WERI-Rb-1 (cell line): ENCODE measurements at regions not wholly inside any gene's neighbourhood (a gene's known extent, or its start where the extent isn't known, plus 50 kb on each side); places are given as distances from the start of the nearest gene placed in this dataset.

Experiments used
- DNase-seq: peaks from one replicate; pipeline ENCODE4 v3.0.0-alpha.2; 2020
- H3K27ac ChIP-seq: fragments of 250-450 bp; sonication (Bioruptor Pico); 2 replicates; pipeline ENCODE4 v1.5.1; 2020; ENCODE audit warnings: mild to moderate bottlenecking, moderate library complexity
- H3K27me3 ChIP-seq: fragments of 250-450 bp; sonication (Bioruptor Pico); 2 replicates; pipeline ENCODE4 v1.5.1; 2021; ENCODE audit warnings: mild to moderate bottlenecking, low read depth, moderate library complexity; ENCODE audit not compliant: insufficient read depth, severe bottlenecking
- H3K36me3 ChIP-seq: fragments of 250-450 bp; sonication (Bioruptor Pico); 2 replicates; pipeline ENCODE4 v1.5.1; 2020; ENCODE audit warnings: mild to moderate bottlenecking, moderate library complexity
- H3K4me3 ChIP-seq: 2 replicates; pipeline ENCODE4 v1.5.1; 2011; ENCODE audit warnings: low read depth, mild to moderate bottlenecking, control low read depth, low read length
- H3K9me3 ChIP-seq: fragments of 250-450 bp; sonication (Bioruptor Pico); 2 replicates; pipeline ENCODE4 v1.5.1; 2021; ENCODE audit warnings: mild to moderate bottlenecking, moderate library complexity; ENCODE audit not compliant: severe bottlenecking
- CTCF ChIP-seq: IDR thresholded peaks from 2 replicates; pipeline ENCODE4 v1.5.1; 2011; ENCODE audit warnings: low read depth, mild to moderate bottlenecking, control low read depth, inconsistent platforms, low read length

- no peak for TF ChIP-seq CTCF
- H3K27me3 ChIP-seq: no peaks in the 10 kb centered on the region
These were observed 180.0 kb downstream of the ETS2 start for GRCh38 chr21:38985568-38986378.

DNA sequence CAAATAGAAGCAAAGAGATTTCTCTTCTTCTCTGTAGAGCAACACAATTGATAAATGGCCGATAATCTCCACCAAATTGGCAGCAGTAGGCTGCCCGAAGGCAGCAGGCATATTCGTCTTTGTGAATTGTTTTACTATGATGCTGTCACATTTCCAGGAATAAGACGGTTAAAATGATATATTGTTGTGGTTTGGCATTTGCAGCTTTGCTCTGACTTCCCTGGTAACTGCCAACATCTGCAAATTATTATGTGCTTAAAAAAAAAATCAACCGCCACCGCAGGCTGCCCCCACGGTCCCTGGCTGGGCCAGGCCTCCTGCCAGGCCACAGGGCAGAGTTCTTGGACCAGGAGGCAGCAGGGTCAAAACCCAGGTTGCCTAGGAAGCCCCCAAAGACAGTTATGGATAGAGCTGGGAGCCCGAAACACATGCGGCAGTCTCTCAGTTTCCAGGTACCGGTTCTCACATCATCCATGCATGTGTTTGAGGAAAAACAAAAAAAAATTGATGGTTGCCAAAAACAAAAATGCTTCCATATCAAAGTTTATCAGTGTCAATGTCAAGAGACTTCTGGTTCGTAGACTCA lies 179.3 kb downstream of the ETS2 start:
- no peak for DNase-seq
- no peak overlapping the region for H3K27ac ChIP-seq

More at GRCh38 chr21:38985568-38986378, 180.0 kb downstream of the ETS2 start:
- DNase-seq: no peak
- Histone ChIP-seq H3K27ac (no peak overlapping the region), H3K4me3 (no peak overlapping the region), H3K9me3 (peaks cover 3% of the 10 kb centered on the region), H3K36me3 (no peaks in the 10 kb centered on the region)

GRCh38 chr21:38984568-38984967 lies 178.8 kb downstream of the ETS2 start:
- Histone ChIP-seq H3K27me3 (no peaks in the 10 kb centered on the region), H3K9me3 (peaks cover 3% of the 10 kb centered on the region), H3K36me3 (no peaks in the 10 kb centered on the region), H3K27ac (no peak overlapping the region), H3K4me3 (no peak overlapping the region)
- DNase-seq: no peak
- no peak for TF ChIP-seq CTCF

More for the DNA sequence above, 179.3 kb downstream of the ETS2 start:
- Histone ChIP-seq H3K9me3 (peaks cover 3% of the 10 kb centered on the region), H3K36me3 (no peaks in the 10 kb centered on the region), H3K27me3 (no peaks in the 10 kb centered on the region), H3K4me3 (no peak overlapping the region)
- TF ChIP-seq CTCF: no peak

GRCh38 chr21:38983560-38983959 lies 177.8 kb downstream of the ETS2 start:
- Histone ChIP-seq H3K27ac (no peak overlapping the region), H3K27me3 (no peaks in the 10 kb centered on the region), H3K9me3 (peaks cover 3% of the 10 kb centered on the region), H3K4me3 (no peak overlapping the region), H3K36me3 (no peaks in the 10 kb centered on the region)
- no peak for TF ChIP-seq CTCF
- no peak for DNase-seq

- no peak for DNase-seq
- Histone ChIP-seq H3K4me3 (no peak overlapping the region), H3K27me3 (no peaks in the 10 kb centered on the region), H3K27ac (no peak overlapping the region), H3K9me3 (peaks cover 3% of the 10 kb centered on the region), H3K36me3 (no peaks in the 10 kb centered on the region)
- no peak for TF ChIP-seq CTCF
These were observed 177.1 kb downstream of the ETS2 start for GRCh38 chr21:38982804-38983203.
